Upper lobe of left lung (tissue), 4 donors: ENCODE measurements at regions not wholly inside any gene's neighbourhood (a gene's known extent, or its start where the extent isn't known, plus 50 kb on each side); places are given as distances from the start of the nearest gene placed in this dataset.

ENCODE experiments used
- EP300 ChIP-seq, 4 donors: sonication (generic); formaldehyde crosslinking; IDR thresholded peaks; one replicate each; pipeline ENCODE4 v1.5.1; 2017; ENCODE audit warnings: antibody characterized with exemption in 4 of 4, control low read depth in 2 of 4
- POLR2A ChIP-seq, 4 donors: fragments of 450-650 bp; IDR thresholded peaks; one replicate each; pipeline ENCODE4 v1.5.1; 2016 to 2017; ENCODE audit warnings: antibody characterized with exemption in 4 of 4, mild to moderate bottlenecking in 2 of 4
- POLR2AphosphoS5 ChIP-seq, 2 donors: sonication (generic); formaldehyde crosslinking; IDR thresholded peaks; one replicate each; pipeline ENCODE4 v1.5.1; 2017; ENCODE audit warnings: antibody characterized with exemption in 2 of 2
- TF ChIP-seq, protein P1 (sequence below), 6 experiments: fragments of 450-650 bp in 4 of 6; fragments of 200-600 bp in 2 of 6; sonication (generic) in 2 of 6; IDR thresholded peaks; one replicate each; pipeline ENCODE4 v1.5.1; 2016 to 2019; ENCODE audit warnings: antibody characterized with exemption in 6 of 6

DNA sequence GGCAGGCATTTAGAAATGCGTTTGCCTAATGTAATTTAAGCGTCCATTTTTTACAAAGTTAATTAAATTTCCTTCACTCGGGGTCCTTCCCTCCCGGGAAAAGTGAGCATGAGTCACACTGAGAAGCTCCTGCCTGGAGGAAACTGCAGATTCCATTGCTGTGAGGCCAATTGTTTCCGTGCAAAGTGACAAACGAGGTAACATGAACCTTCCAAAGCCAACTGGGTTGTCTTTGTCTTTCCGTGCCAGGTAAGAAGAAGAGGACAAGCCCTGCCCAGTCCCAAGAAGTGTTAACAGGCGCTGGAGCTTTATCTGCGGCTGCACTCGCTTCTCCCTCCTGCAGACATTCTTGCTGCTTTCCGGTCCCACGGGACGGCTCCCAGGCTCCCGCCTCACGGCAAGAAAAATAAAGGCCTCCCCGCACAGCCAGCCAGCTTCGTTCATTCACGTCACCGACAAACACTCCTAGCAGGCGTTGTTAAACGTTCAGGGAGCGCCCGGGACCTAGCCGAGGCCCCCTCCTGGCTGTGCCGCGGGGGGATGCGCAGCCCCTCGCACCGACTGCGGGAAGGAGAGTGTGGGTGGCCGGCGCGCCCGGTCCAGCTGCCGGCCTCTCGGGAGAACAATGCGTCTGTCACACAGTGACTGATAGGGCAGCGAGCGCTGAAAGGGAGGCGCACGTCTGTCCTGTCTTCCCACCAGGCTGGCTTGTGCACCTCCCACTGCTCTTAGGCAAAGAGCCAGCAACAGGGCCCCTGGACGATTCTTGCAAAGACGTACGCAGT is 61.5 kb upstream of the HDDC2 start:
- no peak for TF ChIP-seq POLR2A (IDR thresholded peaks at IDR 0.05)
- TF ChIP-seq POLR2AphosphoS5 (IDR thresholded peaks at IDR 0.05): no peak
- TF ChIP-seq, protein P1, sequence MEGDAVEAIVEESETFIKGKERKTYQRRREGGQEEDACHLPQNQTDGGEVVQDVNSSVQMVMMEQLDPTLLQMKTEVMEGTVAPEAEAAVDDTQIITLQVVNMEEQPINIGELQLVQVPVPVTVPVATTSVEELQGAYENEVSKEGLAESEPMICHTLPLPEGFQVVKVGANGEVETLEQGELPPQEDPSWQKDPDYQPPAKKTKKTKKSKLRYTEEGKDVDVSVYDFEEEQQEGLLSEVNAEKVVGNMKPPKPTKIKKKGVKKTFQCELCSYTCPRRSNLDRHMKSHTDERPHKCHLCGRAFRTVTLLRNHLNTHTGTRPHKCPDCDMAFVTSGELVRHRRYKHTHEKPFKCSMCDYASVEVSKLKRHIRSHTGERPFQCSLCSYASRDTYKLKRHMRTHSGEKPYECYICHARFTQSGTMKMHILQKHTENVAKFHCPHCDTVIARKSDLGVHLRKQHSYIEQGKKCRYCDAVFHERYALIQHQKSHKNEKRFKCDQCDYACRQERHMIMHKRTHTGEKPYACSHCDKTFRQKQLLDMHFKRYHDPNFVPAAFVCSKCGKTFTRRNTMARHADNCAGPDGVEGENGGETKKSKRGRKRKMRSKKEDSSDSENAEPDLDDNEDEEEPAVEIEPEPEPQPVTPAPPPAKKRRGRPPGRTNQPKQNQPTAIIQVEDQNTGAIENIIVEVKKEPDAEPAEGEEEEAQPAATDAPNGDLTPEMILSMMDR (IDR thresholded peaks at IDR 0.05): no peak
- no peak for TF ChIP-seq EP300 (IDR thresholded peaks at IDR 0.05)
